Trophoblast cell (in vitro differentiated cells and primary cell): ENCODE measurements at regions not wholly inside any gene's neighbourhood (a gene's known extent, or its start where the extent isn't known, plus 50 kb on each side); places are given as distances from the start of the nearest gene placed in this dataset.

ENCODE experiments used
- DNase-seq, 2 donors: peaks; one replicate each; pipeline ENCODE4 v3.0.0-alpha.2; 2016
- H2AFZ ChIP-seq: 2 replicates; pipeline ENCODE4 v1.6.1; 2013; ENCODE audit warnings: low read length, moderate library complexity, mild to moderate bottlenecking; ENCODE audit not compliant: insufficient read depth, poor library complexity
- H2AK5ac ChIP-seq: 2 replicates; pipeline ENCODE4 v1.6.1; 2013; ENCODE audit warnings: mild to moderate bottlenecking, low read length
- H2BK120ac ChIP-seq: 2 replicates; pipeline ENCODE4 v1.6.1; 2013; ENCODE audit warnings: low read length, mild to moderate bottlenecking, moderate library complexity; ENCODE audit not compliant: insufficient read depth, poor library complexity
- H2BK12ac ChIP-seq: 2 replicates; pipeline ENCODE4 v1.6.1; 2013; ENCODE audit warnings: mild to moderate bottlenecking, low read length, moderate library complexity
- H2BK5ac ChIP-seq: 2 replicates; pipeline ENCODE4 v1.6.1; 2013; ENCODE audit warnings: low read length, low read depth, moderate library complexity, mild to moderate bottlenecking; ENCODE audit not compliant: poor library complexity
- H3K14ac ChIP-seq: 2 replicates; pipeline ENCODE4 v1.6.1; 2013; ENCODE audit warnings: mild to moderate bottlenecking, low read length
- H3K18ac ChIP-seq: 2 replicates; pipeline ENCODE4 v1.6.1; 2013; ENCODE audit warnings: mild to moderate bottlenecking, low read length
- H3K23ac ChIP-seq: 2 replicates; pipeline ENCODE4 v1.6.1; 2013; ENCODE audit warnings: low read length
- H3K27ac ChIP-seq: 2 replicates; pipeline ENCODE4 v1.5.1; 2013; ENCODE audit warnings: low read depth, mild to moderate bottlenecking, inconsistent platforms, low read length, moderate library complexity
- H3K27me3 ChIP-seq: 2 replicates; pipeline ENCODE4 v1.6.1; 2013; ENCODE audit warnings: inconsistent platforms, mild to moderate bottlenecking, low read length, moderate library complexity; ENCODE audit not compliant: insufficient read depth
- H3K36me3 ChIP-seq, 2 experiments: 1 replicate in 1 of 2; 2 replicates in 1 of 2; pipeline ENCODE4 v1.6.1; 2013; ENCODE audit warnings: low read length in 2 of 2, mild to moderate bottlenecking in 2 of 2, moderate library complexity in 1 of 2; ENCODE audit not compliant: insufficient read depth in 2 of 2, control insufficient read depth in 1 of 2
- H3K4ac ChIP-seq: 2 replicates; pipeline ENCODE4 v1.6.1; 2013; ENCODE audit warnings: low read depth, mild to moderate bottlenecking, low read length, moderate library complexity
- H3K4me1 ChIP-seq, 2 experiments: 1 replicate in 1 of 2; 2 replicates in 1 of 2; pipeline ENCODE4 v1.6.1; 2013; ENCODE audit warnings: low read length in 2 of 2, mild to moderate bottlenecking in 2 of 2, moderate library complexity in 1 of 2; ENCODE audit not compliant: insufficient read depth in 2 of 2, control insufficient read depth in 1 of 2
- H3K4me2 ChIP-seq: 2 replicates; pipeline ENCODE4 v1.6.1; 2013; ENCODE audit warnings: inconsistent platforms, mild to moderate bottlenecking, low read length, moderate library complexity
- H3K4me3 ChIP-seq: 2 replicates; pipeline ENCODE4 v1.5.1; 2013; ENCODE audit warnings: mild to moderate bottlenecking, low read depth, low read length, inconsistent platforms
- H3K79me1 ChIP-seq: one replicate; pipeline ENCODE4 v1.6.1; 2013; ENCODE audit warnings: low read length
- H3K79me2 ChIP-seq: 2 replicates; pipeline ENCODE4 v1.6.1; 2013; ENCODE audit warnings: low read length, mild to moderate bottlenecking; ENCODE audit not compliant: control insufficient read depth, insufficient read depth, poor library complexity
- H3K9ac ChIP-seq: 2 replicates; pipeline ENCODE4 v1.6.1; 2013; ENCODE audit warnings: mild to moderate bottlenecking, low read length
- H3K9me3 ChIP-seq: 2 replicates; pipeline ENCODE4 v1.6.1; 2013; ENCODE audit warnings: low read depth, mild to moderate bottlenecking, control low read depth, inconsistent platforms, low read length; ENCODE audit not compliant: insufficient read depth
- H4K12ac ChIP-seq: 2 replicates; pipeline ENCODE4 v1.6.1; 2013; ENCODE audit warnings: low read depth, mild to moderate bottlenecking, low read length, moderate library complexity
- H4K8ac ChIP-seq: 2 replicates; pipeline ENCODE4 v1.6.1; 2013; ENCODE audit warnings: low read depth, mild to moderate bottlenecking, low read length, moderate library complexity
- H4K91ac ChIP-seq: one replicate; pipeline ENCODE4 v1.6.1; 2013; ENCODE audit warnings: low read depth, mild to moderate bottlenecking, low read length, moderate library complexity
- WGBS: extraction: QIAGEN DNeasy Blood & Tissue Kit; methylation state at CpG from one replicate; pipeline ENCODE4 v1.1.7; 2013; ENCODE audit warnings: missing lambda C conversion rate; ENCODE audit not compliant: insufficient read length, insufficient coverage; ENCODE audit errors: extremely low coverage; 5-methylcytosine and 5-hydroxymethylcytosine counted together

- Histone ChIP-seq H2BK12ac (no peak overlapping the region), H3K4ac (no peak overlapping the region), H2AK5ac (no peak overlapping the region), H3K36me3 (no peaks in the 10 kb centered on the region), H2BK120ac (no peak overlapping the region), H3K9me3 (no peaks in the 10 kb centered on the region), H4K91ac (no peak overlapping the region), H4K12ac (no peak overlapping the region), H2BK5ac (no peak overlapping the region), H4K8ac (no peak overlapping the region), H3K79me1 (no peaks in the 10 kb centered on the region), H3K23ac (no peak overlapping the region), H3K4me3 (no peak overlapping the region), H2AFZ (no peak overlapping the region), H3K4me1 (no peaks in the 10 kb centered on the region), H3K27ac (no peak overlapping the region), H3K14ac (no peak overlapping the region), H3K27me3 (no peaks in the 10 kb centered on the region), H3K18ac (no peak overlapping the region), H3K79me2 (no peaks in the 10 kb centered on the region), H3K4me2 (no peak overlapping the region), H3K9ac (no peak overlapping the region)
- DNase-seq, result no peak
- no CpG with 5 or more reads among the region's 2 CpGs for WGBS
Observed at GRCh38 chr6:16828058-16828457, 66.8 kb upstream of the ATXN1 start.

- no peak overlapping the region for H3K14ac ChIP-seq
- H3K18ac ChIP-seq, result no peak overlapping the region
- H2BK12ac ChIP-seq, result no peak overlapping the region
- no peak overlapping the region for H4K12ac ChIP-seq
- no peak overlapping the region for H3K4ac ChIP-seq
- H3K79me2 ChIP-seq, result no peaks in the 10 kb centered on the region
- no peaks in the 10 kb centered on the region for H3K4me1 ChIP-seq
- H3K23ac ChIP-seq, result no peak overlapping the region
- DNase-seq, result no peak
- no peak overlapping the region for H2BK5ac ChIP-seq
- no peak overlapping the region for H3K27ac ChIP-seq
- H4K91ac ChIP-seq, result no peak overlapping the region
- no peak overlapping the region for H2AK5ac ChIP-seq
- no peak overlapping the region for H3K9ac ChIP-seq
- H3K79me1 ChIP-seq, result no peaks in the 10 kb centered on the region
- H2BK120ac ChIP-seq, result no peak overlapping the region
- no CpG with 5 or more reads among the region's 2 CpGs for WGBS
- H3K4me2 ChIP-seq, result no peak overlapping the region
- no peaks in the 10 kb centered on the region for H3K9me3 ChIP-seq
- H3K27me3 ChIP-seq, result no peaks in the 10 kb centered on the region
- no peak overlapping the region for H3K4me3 ChIP-seq
- H2AFZ ChIP-seq, result no peak overlapping the region
- no peaks in the 10 kb centered on the region for H3K36me3 ChIP-seq
- no peak overlapping the region for H4K8ac ChIP-seq
Observed at GRCh38 chr6:16827627-16828026, 66.4 kb upstream of the ATXN1 start.

GRCh38 chr6:16825784-16826183 lies 64.5 kb upstream of the ATXN1 start:
- H3K4me1 ChIP-seq, result no peaks in the 10 kb centered on the region
- H4K12ac ChIP-seq, result no peak overlapping the region
- no peak overlapping the region for H3K14ac ChIP-seq
- no peaks in the 10 kb centered on the region for H3K9me3 ChIP-seq
- no peaks in the 10 kb centered on the region for H3K79me2 ChIP-seq
- H3K18ac ChIP-seq, result no peak overlapping the region
- WGBS, result no CpG with 5 or more reads among the region's 6 CpGs
- H3K4me2 ChIP-seq, result no peak overlapping the region
- H3K4me3 ChIP-seq, result no peak overlapping the region
- H2BK5ac ChIP-seq, result no peak overlapping the region
- H2BK120ac ChIP-seq, result no peak overlapping the region
- H3K4ac ChIP-seq, result no peak overlapping the region
- DNase-seq, result no peak
- no peak overlapping the region for H4K91ac ChIP-seq
- no peaks in the 10 kb centered on the region for H3K79me1 ChIP-seq
- H3K27ac ChIP-seq, result no peak overlapping the region
- H3K36me3 ChIP-seq, result no peaks in the 10 kb centered on the region
- H3K27me3 ChIP-seq, result no peaks in the 10 kb centered on the region
- no peak overlapping the region for H3K23ac ChIP-seq
- H2AFZ ChIP-seq, result no peak overlapping the region
- no peak overlapping the region for H3K9ac ChIP-seq
- no peak overlapping the region for H4K8ac ChIP-seq
- no peak overlapping the region for H2AK5ac ChIP-seq
- H2BK12ac ChIP-seq, result no peak overlapping the region

GRCh38 chr6:16824845-16825685 lies 63.8 kb upstream of the ATXN1 start:
- no peaks in the 10 kb centered on the region for H3K27me3 ChIP-seq
- H3K79me2 ChIP-seq, result no peaks in the 10 kb centered on the region
- no peak overlapping the region for H3K27ac ChIP-seq
- no peak overlapping the region for H2BK5ac ChIP-seq
- no peak overlapping the region for H4K12ac ChIP-seq
- no peak overlapping the region for H4K91ac ChIP-seq
- no peak overlapping the region for H2BK12ac ChIP-seq
- H3K9me3 ChIP-seq, result no peaks in the 10 kb centered on the region
- no peak overlapping the region for H3K23ac ChIP-seq
- H2BK120ac ChIP-seq, result no peak overlapping the region
- H3K4me1 ChIP-seq, result no peaks in the 10 kb centered on the region
- H3K79me1 ChIP-seq, result no peaks in the 10 kb centered on the region
- peak in 1 of 2 donors; percentile 21 for DNase-seq
- H3K4me2 ChIP-seq, result no peak overlapping the region
- WGBS, result no CpG with 5 or more reads among the region's 10 CpGs
- H2AK5ac ChIP-seq, result no peak overlapping the region
- no peak overlapping the region for H2AFZ ChIP-seq
- H3K18ac ChIP-seq, result no peak overlapping the region
- H3K36me3 ChIP-seq, result no peaks in the 10 kb centered on the region
- no peak overlapping the region for H3K4me3 ChIP-seq
- no peak overlapping the region for H4K8ac ChIP-seq
- H3K14ac ChIP-seq, result no peak overlapping the region
- H3K9ac ChIP-seq, result no peak overlapping the region
- H3K4ac ChIP-seq, result no peak overlapping the region
